ENCODE measurements at regions not wholly inside any gene's neighbourhood (a gene's known extent, or its start where the extent isn't known, plus 50 kb on each side); places are given as distances from the start of the nearest gene placed in this dataset.

GRCh38 chr14:59120921-59121320 is 67.5 kb upstream of the DAAM1 start:
- TF ChIP-seq PATZ1 (CRISPR knock-in tag; IDR thresholded peaks at IDR 0.05; ENCODE audit: borderline replicate concordance) (no peak), ZNF70 (CRISPR knock-in tag; IDR thresholded peaks at IDR 0.05) (no peak), PPARA (CRISPR knock-in tag; IDR thresholded peaks at IDR 0.05; ENCODE audit: borderline replicate concordance) (no peak), ZFP3 (CRISPR knock-in tag; IDR thresholded peaks at IDR 0.05) (no peak), ZC3H10 (CRISPR knock-in tag; IDR thresholded peaks at IDR 0.05) (no peak), TSHZ2 (CRISPR knock-in tag; IDR thresholded peaks at IDR 0.05) (no peak), BACH2 (CRISPR knock-in tag; IDR thresholded peaks at IDR 0.05; ENCODE audit: borderline replicate concordance) (no peak), ARNTL (CRISPR knock-in tag; IDR thresholded peaks at IDR 0.05; ENCODE audit: borderline replicate concordance, low read depth) (no peak), CREB5 (CRISPR knock-in tag; IDR thresholded peaks at IDR 0.05; ENCODE audit: low read depth) (no peak), RARB (CRISPR knock-in tag; IDR thresholded peaks at IDR 0.05) (no peak)
